HepG2 (cell line): ENCODE measurements at regions not wholly inside any gene's neighbourhood (a gene's known extent, or its start where the extent isn't known, plus 50 kb on each side); places are given as distances from the start of the nearest gene placed in this dataset.

Source experiments
- BRCA1 ChIP-seq: sonication (generic); formaldehyde crosslinking; IDR thresholded peaks from 2 replicates; pipeline ENCODE4 v1.4.0; 2020; ENCODE audit warnings: missing genetic modification reagents
- ETV6 ChIP-seq: sonication (generic); formaldehyde crosslinking; conservative IDR thresholded peaks from 2 replicates; pipeline ENCODE4 v1.4.0; 2020; ENCODE audit warnings: missing genetic modification reagents
- FOXA1 ChIP-seq, 2 experiments: fragments of 450-650 bp in 1 of 2; sonication (generic) in 1 of 2; formaldehyde crosslinking in 1 of 2; IDR thresholded peaks; 2 replicates each; pipeline versions ENCODE4 v1.4.0 to v1.6.1; 2016 to 2020; ENCODE audit warnings: missing genetic modification reagents in 1 of 2
- KDM5B ChIP-seq: sonication (generic); formaldehyde crosslinking; IDR thresholded peaks from 2 replicates; pipeline ENCODE4 v1.4.0; 2020; ENCODE audit warnings: missing genetic modification reagents, mild to moderate bottlenecking, borderline replicate concordance
- MAFK ChIP-seq, 2 experiments: IDR thresholded peaks in 1 of 2; conservative IDR thresholded peaks in 1 of 2; 2 replicates each; pipeline ENCODE4 v1.6.1; 2011; ENCODE audit warnings: improper control_type of control experiment in 2 of 2, low read length in 2 of 2
- POLR2A ChIP-seq, 2 experiments: IDR thresholded peaks; 2 replicates each; pipeline ENCODE4 v1.6.1; 2011; ENCODE audit warnings: low read depth in 2 of 2, low read length in 2 of 2, mild to moderate bottlenecking in 1 of 2, moderate library complexity in 1 of 2; ENCODE audit not compliant: insufficient read depth in 1 of 2
- REL ChIP-seq: sonication (generic); formaldehyde crosslinking; conservative IDR thresholded peaks from 2 replicates; pipeline ENCODE4 v1.8.0; 2022; ENCODE audit warnings: mild to moderate bottlenecking, missing genetic modification reagents, moderate library complexity
- YY1 ChIP-seq: IDR thresholded peaks from 2 replicates; pipeline ENCODE4 v1.6.1; 2011; ENCODE audit warnings: low read length, low read depth, moderate library complexity, mild to moderate bottlenecking; ENCODE audit not compliant: insufficient read depth, insufficient replicate concordance
- ZNF639 ChIP-seq: conservative IDR thresholded peaks from 2 replicates; pipeline ENCODE4 v1.6.1; 2018; ENCODE audit warnings: missing genetic modification reagents
- TF ChIP-seq, protein P1 (sequence below): sonication (generic); formaldehyde crosslinking; IDR thresholded peaks from 2 replicates; pipeline ENCODE4 v1.5.1; 2020; ENCODE audit warnings: missing genetic modification reagents, mild to moderate bottlenecking, borderline replicate concordance

GRCh38 chr13:111905609-111905945 lies 161.4 kb upstream of the SOX1 start:
- TF ChIP-seq YY1 (no peak), FOXA1 (IDR thresholded peaks at IDR 0.05) (no peak), FOXA1 (CRISPR knock-in tag; IDR thresholded peaks at IDR 0.05) (no peak), KDM5B (CRISPR knock-in tag) (no peak), ZNF639 (CRISPR knock-in tag) (no peak), REL (CRISPR knock-in tag) (no peak), ETV6 (CRISPR knock-in tag) (no peak), MAFK (conservative IDR thresholded peaks at IDR 0.05 in 1 of 2, IDR thresholded peaks at IDR 0.05 in 1 of 2; ENCODE audit: low read length in 2 of 2) (no peak), BRCA1 (CRISPR knock-in tag) (no peak), POLR2A (IDR thresholded peaks at IDR 0.05; ENCODE audit: insufficient read depth in 1 of 2, low read depth in 2 of 2, low read length in 2 of 2) (no peak)
- TF ChIP-seq, protein P1, sequence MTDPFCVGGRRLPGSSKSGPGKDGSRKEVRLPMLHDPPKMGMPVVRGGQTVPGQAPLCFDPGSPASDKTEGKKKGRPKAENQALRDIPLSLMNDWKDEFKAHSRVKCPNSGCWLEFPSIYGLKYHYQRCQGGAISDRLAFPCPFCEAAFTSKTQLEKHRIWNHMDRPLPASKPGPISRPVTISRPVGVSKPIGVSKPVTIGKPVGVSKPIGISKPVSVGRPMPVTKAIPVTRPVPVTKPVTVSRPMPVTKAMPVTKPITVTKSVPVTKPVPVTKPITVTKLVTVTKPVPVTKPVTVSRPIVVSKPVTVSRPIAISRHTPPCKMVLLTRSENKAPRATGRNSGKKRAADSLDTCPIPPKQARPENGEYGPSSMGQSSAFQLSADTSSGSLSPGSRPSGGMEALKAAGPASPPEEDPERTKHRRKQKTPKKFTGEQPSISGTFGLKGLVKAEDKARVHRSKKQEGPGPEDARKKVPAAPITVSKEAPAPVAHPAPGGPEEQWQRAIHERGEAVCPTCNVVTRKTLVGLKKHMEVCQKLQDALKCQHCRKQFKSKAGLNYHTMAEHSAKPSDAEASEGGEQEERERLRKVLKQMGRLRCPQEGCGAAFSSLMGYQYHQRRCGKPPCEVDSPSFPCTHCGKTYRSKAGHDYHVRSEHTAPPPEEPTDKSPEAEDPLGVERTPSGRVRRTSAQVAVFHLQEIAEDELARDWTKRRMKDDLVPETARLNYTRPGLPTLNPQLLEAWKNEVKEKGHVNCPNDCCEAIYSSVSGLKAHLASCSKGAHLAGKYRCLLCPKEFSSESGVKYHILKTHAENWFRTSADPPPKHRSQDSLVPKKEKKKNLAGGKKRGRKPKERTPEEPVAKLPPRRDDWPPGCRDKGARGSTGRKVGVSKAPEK (CRISPR knock-in tag), result no peak
